ENCODE measurements at regions not wholly inside any gene's neighbourhood (a gene's known extent, or its start where the extent isn't known, plus 50 kb on each side); places are given as distances from the start of the nearest gene placed in this dataset.

DNA sequence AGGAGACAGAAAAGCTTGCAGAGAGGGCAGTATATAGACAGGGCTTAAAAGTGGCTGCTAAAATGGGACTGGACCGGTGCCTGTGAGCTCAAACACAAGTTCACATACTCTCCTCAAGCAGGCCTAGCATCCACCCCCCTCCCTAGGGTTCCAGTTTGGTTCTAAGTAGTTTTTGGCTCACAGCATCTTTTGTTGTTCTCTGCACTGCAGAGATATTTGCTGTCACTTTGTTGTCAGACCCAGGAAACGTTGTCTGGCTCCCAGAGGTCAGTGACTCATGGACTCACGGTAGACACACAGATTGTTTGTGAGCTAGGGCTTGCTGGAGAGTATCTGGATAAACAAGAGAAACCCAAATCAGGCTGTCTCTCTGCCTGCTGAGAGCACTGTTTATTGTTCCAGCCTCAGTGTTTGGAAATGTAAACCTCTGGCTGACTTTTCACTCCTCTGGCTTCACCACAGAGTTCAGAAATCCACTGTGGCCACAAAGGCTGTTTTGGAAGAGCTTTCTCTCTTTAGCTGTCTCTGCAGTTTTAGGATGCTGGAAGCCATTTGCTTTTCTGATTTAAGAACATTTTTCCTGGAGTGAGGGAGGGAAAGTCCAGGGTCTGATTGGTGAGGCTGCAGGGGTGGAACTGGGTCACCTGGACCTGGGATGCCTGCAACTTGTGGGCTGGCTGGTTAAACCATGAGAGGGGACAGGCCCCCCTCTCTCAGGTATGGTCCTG, 303.7 kb upstream of the PLET1 start:
- Histone ChIP-seq H3K27me3 (peaks cover 0 to 3% (median 0%) of the 10 kb centered on the region in 4 donors), H3K4me1 (peaks cover 0 to 6% (median 4%) of the 10 kb centered on the region in 3 donors), H3K27ac (peak overlapping the region in 3 of 4 donors; percentile 55 to 78 (median 69)), H3K4me3 (no peak overlapping the region), H3K36me3 (no peaks in the 10 kb centered on the region), H3K9me3 (no peaks in the 10 kb centered on the region)
- DNase-seq, result no peak
- TF ChIP-seq, protein P1, sequence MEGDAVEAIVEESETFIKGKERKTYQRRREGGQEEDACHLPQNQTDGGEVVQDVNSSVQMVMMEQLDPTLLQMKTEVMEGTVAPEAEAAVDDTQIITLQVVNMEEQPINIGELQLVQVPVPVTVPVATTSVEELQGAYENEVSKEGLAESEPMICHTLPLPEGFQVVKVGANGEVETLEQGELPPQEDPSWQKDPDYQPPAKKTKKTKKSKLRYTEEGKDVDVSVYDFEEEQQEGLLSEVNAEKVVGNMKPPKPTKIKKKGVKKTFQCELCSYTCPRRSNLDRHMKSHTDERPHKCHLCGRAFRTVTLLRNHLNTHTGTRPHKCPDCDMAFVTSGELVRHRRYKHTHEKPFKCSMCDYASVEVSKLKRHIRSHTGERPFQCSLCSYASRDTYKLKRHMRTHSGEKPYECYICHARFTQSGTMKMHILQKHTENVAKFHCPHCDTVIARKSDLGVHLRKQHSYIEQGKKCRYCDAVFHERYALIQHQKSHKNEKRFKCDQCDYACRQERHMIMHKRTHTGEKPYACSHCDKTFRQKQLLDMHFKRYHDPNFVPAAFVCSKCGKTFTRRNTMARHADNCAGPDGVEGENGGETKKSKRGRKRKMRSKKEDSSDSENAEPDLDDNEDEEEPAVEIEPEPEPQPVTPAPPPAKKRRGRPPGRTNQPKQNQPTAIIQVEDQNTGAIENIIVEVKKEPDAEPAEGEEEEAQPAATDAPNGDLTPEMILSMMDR (IDR thresholded peaks at IDR 0.05), result no peak
- TF ChIP-seq POLR2A (IDR thresholded peaks at IDR 0.05), result no peak
- WGBS, 2 donors, result 0 to 47% methylated on average over 2 to 3 of the region's 3 CpGs
- intact Hi-C loops (cut with DNase I), result no loop called here

DNA sequence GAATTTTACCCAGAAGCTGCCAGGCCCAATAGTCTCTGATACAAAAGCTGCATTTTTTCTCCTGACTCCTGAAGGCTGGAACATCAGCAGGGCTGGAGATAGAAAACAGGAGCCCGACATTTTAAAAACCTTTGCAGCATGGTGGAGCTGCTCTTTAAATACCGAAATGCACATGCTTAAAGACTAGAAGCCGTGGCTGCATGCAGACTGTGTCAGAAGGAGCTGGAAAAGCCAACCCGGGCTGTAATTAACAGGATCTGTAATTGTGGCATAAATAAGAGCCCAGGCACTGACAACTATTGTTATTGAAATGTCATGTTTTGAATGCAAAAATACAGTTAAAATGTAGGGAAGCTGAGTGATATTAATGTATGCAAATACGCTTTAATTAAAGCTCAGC, 304.9 kb upstream of the PLET1 start:
- Histone ChIP-seq H3K4me1 (peaks cover 0 to 6% (median 4%) of the 10 kb centered on the region in 3 donors), H3K27me3 (peaks cover 0 to 3% (median 0%) of the 10 kb centered on the region in 4 donors), H3K36me3 (no peaks in the 10 kb centered on the region), H3K27ac (no peak overlapping the region), H3K4me3 (no peak overlapping the region), H3K9me3 (no peaks in the 10 kb centered on the region)
- WGBS, 2 donors, result 67 to 83% methylated on average over 5 of the region's 5 CpGs
- TF ChIP-seq, protein P1 (IDR thresholded peaks at IDR 0.05), result no peak
- TF ChIP-seq POLR2A (IDR thresholded peaks at IDR 0.05), result no peak
- DNase-seq, result no peak
- intact Hi-C loops (cut with DNase I), result no loop called here

DNA sequence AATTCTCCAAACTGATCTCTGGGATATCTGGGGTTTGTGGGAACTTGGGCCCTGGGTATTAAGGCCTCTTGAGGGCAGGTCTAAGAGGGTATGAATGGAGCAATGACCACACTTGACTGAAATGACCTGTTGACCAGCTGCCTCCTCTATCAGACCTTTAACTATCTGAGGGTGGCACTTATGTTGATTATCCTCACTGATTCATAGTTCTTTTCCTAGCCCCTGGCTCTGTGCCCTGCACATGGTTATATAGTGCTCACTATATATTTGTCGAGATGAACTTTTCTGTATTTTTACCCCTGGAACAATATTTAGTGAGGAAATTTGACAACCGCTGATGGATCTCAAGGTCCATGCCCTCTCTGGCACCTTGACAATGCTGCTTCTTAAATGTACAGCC, 305.5 kb upstream of the PLET1 start:
- no peak overlapping the region for H3K4me3 ChIP-seq
- H3K9me3 ChIP-seq, result no peaks in the 10 kb centered on the region
- H3K36me3 ChIP-seq, result no peaks in the 10 kb centered on the region
- TF ChIP-seq, protein P1 (IDR thresholded peaks at IDR 0.05), result no peak
- no peak for TF ChIP-seq POLR2A (IDR thresholded peaks at IDR 0.05)
- intact Hi-C loops (cut with DNase I), result no loop called here
- no peak overlapping the region for H3K27ac ChIP-seq
- 66 to 78% methylated on average over 2 of the region's 2 CpGs for WGBS, 2 donors
- peaks cover 0 to 6% (median 4%) of the 10 kb centered on the region in 3 donors for H3K4me1 ChIP-seq
- peaks cover 0 to 3% (median 0%) of the 10 kb centered on the region in 4 donors for H3K27me3 ChIP-seq
- DNase-seq, result no peak

DNA sequence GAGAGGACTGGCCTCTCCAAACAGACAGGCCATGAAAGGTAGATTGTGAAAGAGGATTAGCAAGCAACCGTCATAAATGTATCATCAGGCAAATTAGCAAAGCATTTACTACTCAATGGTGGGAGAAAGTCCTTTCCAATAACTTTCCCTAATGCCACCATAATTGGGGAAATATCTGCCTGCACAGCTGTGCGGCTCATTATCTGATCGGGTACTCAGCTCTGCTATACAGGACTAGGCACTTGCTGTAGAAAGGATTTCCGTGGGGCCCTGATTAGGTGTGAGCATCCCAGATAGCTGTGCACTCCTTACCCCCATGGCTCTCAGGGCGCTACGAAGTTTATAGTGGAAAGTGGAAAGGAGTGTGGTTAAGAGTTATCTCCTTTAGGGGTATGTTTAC, 309.7 kb upstream of the PLET1 start:
- H3K9me3 ChIP-seq, result no peaks in the 10 kb centered on the region
- H3K4me1 ChIP-seq, result no peaks in the 10 kb centered on the region
- H3K27me3 ChIP-seq, result no peaks in the 10 kb centered on the region
- DNase-seq, result no peak
- H3K36me3 ChIP-seq, result no peaks in the 10 kb centered on the region
- 70% methylated on average over 4 to 6 of the region's 6 CpGs for WGBS, 2 donors
- H3K4me3 ChIP-seq, result no peak overlapping the region
- H3K27ac ChIP-seq, result no peak overlapping the region
- intact Hi-C loops (cut with DNase I), result no loop called here
- TF ChIP-seq POLR2A (IDR thresholded peaks at IDR 0.05), result no peak
- TF ChIP-seq, protein P1 (IDR thresholded peaks at IDR 0.05), result no peak

DNA sequence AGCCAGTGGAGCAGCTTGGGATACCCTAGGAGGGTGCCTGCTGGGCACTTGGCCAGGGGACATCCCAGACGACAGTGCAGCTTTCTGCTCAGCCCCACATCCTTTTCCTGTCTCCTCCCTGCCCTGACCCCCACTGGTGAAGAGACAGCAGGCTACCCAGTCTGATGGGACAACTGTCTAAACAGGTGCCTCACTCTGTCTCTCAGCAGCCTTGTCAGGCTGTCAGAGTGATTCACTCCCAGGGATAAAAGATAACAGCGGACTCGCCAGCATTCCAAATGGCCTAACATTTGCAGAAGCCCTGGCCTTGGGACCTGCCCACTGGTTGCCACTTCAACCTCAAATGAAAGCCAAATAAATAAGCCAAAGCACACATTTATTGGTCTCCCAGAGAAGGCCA, 318.6 kb upstream of the PLET1 start:
- Histone ChIP-seq H3K36me3 (no peaks in the 10 kb centered on the region), H3K4me3 (no peak overlapping the region), H3K9me3 (no peaks in the 10 kb centered on the region), H3K4me1 (no peaks in the 10 kb centered on the region), H3K27me3 (no peaks in the 10 kb centered on the region), H3K27ac (no peak overlapping the region)
- 50 to 83% methylated on average over 1 to 3 of the region's 3 CpGs for WGBS, 2 donors
- intact Hi-C loops (cut with DNase I), result no loop called here
- DNase-seq, result no peak
- no peak for TF ChIP-seq POLR2A (IDR thresholded peaks at IDR 0.05)
- TF ChIP-seq, protein P1 (IDR thresholded peaks at IDR 0.05), result no peak
